ENCODE measurements at regions not wholly inside any gene's neighbourhood (a gene's known extent, or its start where the extent isn't known, plus 50 kb on each side); places are given as distances from the start of the nearest gene placed in this dataset.
A peak's percentile ranks its signal among the peaks of the same experiment; 100 is the strongest.

DNA sequence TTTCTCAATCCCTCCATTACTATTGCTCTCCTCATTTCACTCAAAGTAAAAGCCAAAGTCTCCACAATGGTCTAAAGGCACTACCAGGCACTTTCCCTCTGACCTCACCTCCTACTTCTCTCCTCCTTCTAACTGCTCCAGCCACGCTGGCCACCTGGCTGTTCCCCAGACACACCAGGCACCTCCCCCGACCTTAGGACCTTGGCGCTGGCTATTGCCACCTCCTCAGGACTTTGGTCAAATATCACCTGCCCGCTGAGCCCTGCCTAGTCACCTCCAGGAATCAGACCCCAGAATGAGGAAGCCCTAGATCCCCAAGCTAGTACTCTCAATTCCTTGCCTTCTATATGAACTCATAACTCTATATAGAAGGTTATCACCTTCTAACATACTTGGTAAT, 66.2 kb upstream of the STEAP1B start (continued):
- TF ChIP-seq, protein P1, sequence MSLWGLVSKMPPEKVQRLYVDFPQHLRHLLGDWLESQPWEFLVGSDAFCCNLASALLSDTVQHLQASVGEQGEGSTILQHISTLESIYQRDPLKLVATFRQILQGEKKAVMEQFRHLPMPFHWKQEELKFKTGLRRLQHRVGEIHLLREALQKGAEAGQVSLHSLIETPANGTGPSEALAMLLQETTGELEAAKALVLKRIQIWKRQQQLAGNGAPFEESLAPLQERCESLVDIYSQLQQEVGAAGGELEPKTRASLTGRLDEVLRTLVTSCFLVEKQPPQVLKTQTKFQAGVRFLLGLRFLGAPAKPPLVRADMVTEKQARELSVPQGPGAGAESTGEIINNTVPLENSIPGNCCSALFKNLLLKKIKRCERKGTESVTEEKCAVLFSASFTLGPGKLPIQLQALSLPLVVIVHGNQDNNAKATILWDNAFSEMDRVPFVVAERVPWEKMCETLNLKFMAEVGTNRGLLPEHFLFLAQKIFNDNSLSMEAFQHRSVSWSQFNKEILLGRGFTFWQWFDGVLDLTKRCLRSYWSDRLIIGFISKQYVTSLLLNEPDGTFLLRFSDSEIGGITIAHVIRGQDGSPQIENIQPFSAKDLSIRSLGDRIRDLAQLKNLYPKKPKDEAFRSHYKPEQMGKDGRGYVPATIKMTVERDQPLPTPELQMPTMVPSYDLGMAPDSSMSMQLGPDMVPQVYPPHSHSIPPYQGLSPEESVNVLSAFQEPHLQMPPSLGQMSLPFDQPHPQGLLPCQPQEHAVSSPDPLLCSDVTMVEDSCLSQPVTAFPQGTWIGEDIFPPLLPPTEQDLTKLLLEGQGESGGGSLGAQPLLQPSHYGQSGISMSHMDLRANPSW (CRISPR knock-in tag; conservative IDR thresholded peaks at IDR 0.05; ENCODE audit: low read depth), result no peak
- TF ChIP-seq SOX15 (CRISPR knock-in tag; IDR thresholded peaks at IDR 0.05) (no peak), FOXJ3 (CRISPR knock-in tag; IDR thresholded peaks at IDR 0.05; ENCODE audit: borderline replicate concordance) (no peak), FOXP1 (CRISPR knock-in tag; IDR thresholded peaks at IDR 0.05; ENCODE audit: borderline replicate concordance) (no peak), ZNF317 (CRISPR knock-in tag; IDR thresholded peaks at IDR 0.05; ENCODE audit: borderline replicate concordance, low read depth) (no peak), ZNF423 (CRISPR knock-in tag; IDR thresholded peaks at IDR 0.05) (no peak), ATF1 (CRISPR knock-in tag; IDR thresholded peaks at IDR 0.05) (no peak), ZNF138 (CRISPR knock-in tag; conservative IDR thresholded peaks at IDR 0.05) (no peak)
- TF ChIP-seq, protein P2, sequence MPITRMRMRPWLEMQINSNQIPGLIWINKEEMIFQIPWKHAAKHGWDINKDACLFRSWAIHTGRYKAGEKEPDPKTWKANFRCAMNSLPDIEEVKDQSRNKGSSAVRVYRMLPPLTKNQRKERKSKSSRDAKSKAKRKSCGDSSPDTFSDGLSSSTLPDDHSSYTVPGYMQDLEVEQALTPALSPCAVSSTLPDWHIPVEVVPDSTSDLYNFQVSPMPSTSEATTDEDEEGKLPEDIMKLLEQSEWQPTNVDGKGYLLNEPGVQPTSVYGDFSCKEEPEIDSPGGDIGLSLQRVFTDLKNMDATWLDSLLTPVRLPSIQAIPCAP (CRISPR knock-in tag; IDR thresholded peaks at IDR 0.05), result no peak
- TF ChIP-seq, protein P3, sequence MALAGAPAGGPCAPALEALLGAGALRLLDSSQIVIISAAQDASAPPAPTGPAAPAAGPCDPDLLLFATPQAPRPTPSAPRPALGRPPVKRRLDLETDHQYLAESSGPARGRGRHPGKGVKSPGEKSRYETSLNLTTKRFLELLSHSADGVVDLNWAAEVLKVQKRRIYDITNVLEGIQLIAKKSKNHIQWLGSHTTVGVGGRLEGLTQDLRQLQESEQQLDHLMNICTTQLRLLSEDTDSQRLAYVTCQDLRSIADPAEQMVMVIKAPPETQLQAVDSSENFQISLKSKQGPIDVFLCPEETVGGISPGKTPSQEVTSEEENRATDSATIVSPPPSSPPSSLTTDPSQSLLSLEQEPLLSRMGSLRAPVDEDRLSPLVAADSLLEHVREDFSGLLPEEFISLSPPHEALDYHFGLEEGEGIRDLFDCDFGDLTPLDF (CRISPR knock-in tag; IDR thresholded peaks at IDR 0.05), result no peak
- TF ChIP-seq, protein P4, sequence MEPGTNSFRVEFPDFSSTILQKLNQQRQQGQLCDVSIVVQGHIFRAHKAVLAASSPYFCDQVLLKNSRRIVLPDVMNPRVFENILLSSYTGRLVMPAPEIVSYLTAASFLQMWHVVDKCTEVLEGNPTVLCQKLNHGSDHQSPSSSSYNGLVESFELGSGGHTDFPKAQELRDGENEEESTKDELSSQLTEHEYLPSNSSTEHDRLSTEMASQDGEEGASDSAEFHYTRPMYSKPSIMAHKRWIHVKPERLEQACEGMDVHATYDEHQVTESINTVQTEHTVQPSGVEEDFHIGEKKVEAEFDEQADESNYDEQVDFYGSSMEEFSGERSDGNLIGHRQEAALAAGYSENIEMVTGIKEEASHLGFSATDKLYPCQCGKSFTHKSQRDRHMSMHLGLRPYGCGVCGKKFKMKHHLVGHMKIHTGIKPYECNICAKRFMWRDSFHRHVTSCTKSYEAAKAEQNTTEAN (CRISPR knock-in tag; IDR thresholded peaks at IDR 0.05), result no peak
- TF ChIP-seq, protein P5, sequence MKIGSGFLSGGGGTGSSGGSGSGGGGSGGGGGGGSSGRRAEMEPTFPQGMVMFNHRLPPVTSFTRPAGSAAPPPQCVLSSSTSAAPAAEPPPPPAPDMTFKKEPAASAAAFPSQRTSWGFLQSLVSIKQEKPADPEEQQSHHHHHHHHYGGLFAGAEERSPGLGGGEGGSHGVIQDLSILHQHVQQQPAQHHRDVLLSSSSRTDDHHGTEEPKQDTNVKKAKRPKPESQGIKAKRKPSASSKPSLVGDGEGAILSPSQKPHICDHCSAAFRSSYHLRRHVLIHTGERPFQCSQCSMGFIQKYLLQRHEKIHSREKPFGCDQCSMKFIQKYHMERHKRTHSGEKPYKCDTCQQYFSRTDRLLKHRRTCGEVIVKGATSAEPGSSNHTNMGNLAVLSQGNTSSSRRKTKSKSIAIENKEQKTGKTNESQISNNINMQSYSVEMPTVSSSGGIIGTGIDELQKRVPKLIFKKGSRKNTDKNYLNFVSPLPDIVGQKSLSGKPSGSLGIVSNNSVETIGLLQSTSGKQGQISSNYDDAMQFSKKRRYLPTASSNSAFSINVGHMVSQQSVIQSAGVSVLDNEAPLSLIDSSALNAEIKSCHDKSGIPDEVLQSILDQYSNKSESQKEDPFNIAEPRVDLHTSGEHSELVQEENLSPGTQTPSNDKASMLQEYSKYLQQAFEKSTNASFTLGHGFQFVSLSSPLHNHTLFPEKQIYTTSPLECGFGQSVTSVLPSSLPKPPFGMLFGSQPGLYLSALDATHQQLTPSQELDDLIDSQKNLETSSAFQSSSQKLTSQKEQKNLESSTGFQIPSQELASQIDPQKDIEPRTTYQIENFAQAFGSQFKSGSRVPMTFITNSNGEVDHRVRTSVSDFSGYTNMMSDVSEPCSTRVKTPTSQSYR (CRISPR knock-in tag; IDR thresholded peaks at IDR 0.05), result no peak

DNA sequence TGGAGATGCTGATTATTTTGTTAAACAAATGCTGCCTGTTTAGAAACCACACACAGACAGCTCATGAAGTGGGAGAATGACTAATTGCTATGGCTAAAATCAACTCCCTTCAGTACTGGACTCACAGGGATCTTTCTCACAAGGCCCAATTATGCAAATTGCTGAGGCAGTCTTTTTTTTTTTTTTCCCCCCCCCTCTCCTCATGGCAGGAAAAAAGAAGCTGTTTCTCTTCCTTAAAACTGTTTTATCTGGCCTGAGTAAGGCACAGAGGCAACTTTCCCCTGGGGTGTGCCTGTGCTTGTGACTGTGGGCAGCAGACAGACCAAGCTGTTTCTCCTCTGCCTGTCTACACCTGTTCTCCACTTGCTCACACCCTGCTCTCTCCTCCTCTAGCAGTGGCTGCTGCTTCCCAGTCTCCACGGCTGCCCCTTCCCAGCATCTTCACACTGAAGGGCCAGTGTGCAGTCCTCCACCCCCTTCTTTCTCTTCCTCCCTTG, 65.4 kb upstream of the STEAP1B start:
- Mint-ChIP-seq H3K27ac (peak overlapping the region; percentile 60; the same call in 1 of the 2 replicates), H3K4me1 (peaks cover 55% of the 10 kb centered on the region), H3K27me3 (ENCODE audit: low read depth) (no peaks in the 10 kb centered on the region), H3K4me3 (no peak overlapping the region), H3K9me3 (peaks cover 7% of the 10 kb centered on the region; the same call in 1 of the 2 replicates), H3K36me3 (no peaks in the 10 kb centered on the region)
- POLR2A ChIA-PET, result no interaction called here
- CTCF ChIA-PET, result interaction anchor here (0.5 to 1.6 kb wide), 4 partner anchors 11 to 95 kb away, joined by 3 to 5 read pairs (median 4); no protein-coding TSS in a partner anchor
- DNase-seq (ENCODE audit: low spot score) (no peak), ATAC-seq (no peak)
- TF ChIP-seq ZNF671 (CRISPR knock-in tag; IDR thresholded peaks at IDR 0.05) (no peak), GABPB1 (CRISPR knock-in tag; IDR thresholded peaks at IDR 0.05) (no peak), NR2C2 (CRISPR knock-in tag; IDR thresholded peaks at IDR 0.05) (no peak), CREM (CRISPR knock-in tag; IDR thresholded peaks at IDR 0.05) (no peak)
- TF ChIP-seq, protein P6, sequence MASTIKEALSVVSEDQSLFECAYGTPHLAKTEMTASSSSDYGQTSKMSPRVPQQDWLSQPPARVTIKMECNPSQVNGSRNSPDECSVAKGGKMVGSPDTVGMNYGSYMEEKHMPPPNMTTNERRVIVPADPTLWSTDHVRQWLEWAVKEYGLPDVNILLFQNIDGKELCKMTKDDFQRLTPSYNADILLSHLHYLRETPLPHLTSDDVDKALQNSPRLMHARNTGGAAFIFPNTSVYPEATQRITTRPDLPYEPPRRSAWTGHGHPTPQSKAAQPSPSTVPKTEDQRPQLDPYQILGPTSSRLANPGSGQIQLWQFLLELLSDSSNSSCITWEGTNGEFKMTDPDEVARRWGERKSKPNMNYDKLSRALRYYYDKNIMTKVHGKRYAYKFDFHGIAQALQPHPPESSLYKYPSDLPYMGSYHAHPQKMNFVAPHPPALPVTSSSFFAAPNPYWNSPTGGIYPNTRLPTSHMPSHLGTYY (CRISPR knock-in tag; IDR thresholded peaks at IDR 0.05), result no peak
- TF ChIP-seq, protein P7, sequence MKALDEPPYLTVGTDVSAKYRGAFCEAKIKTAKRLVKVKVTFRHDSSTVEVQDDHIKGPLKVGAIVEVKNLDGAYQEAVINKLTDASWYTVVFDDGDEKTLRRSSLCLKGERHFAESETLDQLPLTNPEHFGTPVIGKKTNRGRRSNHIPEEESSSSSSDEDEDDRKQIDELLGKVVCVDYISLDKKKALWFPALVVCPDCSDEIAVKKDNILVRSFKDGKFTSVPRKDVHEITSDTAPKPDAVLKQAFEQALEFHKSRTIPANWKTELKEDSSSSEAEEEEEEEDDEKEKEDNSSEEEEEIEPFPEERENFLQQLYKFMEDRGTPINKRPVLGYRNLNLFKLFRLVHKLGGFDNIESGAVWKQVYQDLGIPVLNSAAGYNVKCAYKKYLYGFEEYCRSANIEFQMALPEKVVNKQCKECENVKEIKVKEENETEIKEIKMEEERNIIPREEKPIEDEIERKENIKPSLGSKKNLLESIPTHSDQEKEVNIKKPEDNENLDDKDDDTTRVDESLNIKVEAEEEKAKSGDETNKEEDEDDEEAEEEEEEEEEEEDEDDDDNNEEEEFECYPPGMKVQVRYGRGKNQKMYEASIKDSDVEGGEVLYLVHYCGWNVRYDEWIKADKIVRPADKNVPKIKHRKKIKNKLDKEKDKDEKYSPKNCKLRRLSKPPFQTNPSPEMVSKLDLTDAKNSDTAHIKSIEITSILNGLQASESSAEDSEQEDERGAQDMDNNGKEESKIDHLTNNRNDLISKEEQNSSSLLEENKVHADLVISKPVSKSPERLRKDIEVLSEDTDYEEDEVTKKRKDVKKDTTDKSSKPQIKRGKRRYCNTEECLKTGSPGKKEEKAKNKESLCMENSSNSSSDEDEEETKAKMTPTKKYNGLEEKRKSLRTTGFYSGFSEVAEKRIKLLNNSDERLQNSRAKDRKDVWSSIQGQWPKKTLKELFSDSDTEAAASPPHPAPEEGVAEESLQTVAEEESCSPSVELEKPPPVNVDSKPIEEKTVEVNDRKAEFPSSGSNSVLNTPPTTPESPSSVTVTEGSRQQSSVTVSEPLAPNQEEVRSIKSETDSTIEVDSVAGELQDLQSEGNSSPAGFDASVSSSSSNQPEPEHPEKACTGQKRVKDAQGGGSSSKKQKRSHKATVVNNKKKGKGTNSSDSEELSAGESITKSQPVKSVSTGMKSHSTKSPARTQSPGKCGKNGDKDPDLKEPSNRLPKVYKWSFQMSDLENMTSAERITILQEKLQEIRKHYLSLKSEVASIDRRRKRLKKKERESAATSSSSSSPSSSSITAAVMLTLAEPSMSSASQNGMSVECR (CRISPR knock-in tag; IDR thresholded peaks at IDR 0.05; ENCODE audit: borderline replicate concordance), result no peak
- TF ChIP-seq, protein P8, sequence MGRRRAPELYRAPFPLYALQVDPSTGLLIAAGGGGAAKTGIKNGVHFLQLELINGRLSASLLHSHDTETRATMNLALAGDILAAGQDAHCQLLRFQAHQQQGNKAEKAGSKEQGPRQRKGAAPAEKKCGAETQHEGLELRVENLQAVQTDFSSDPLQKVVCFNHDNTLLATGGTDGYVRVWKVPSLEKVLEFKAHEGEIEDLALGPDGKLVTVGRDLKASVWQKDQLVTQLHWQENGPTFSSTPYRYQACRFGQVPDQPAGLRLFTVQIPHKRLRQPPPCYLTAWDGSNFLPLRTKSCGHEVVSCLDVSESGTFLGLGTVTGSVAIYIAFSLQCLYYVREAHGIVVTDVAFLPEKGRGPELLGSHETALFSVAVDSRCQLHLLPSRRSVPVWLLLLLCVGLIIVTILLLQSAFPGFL (CRISPR knock-in tag; IDR thresholded peaks at IDR 0.05; ENCODE audit: borderline replicate concordance), result no peak

Data from WTC11 (cell line).